Omental fat pad (tissue), 3 donors: ENCODE measurements at regions not wholly inside any gene's neighbourhood (a gene's known extent, or its start where the extent isn't known, plus 50 kb on each side); places are given as distances from the start of the nearest gene placed in this dataset.
"Not testable (repeated sequence)": the region's sequence is repeated elsewhere in the genome, so short reads cannot be mapped to it uniquely, and the experiment has no call there.

Experiments used
- ATAC-seq: fragments of 150-250 bp; one replicate; pipeline ENCODE4 v1.9.1; 2016; ENCODE audit warnings: mild to moderate bottlenecking, moderate library complexity; ENCODE audit not compliant: low FRiP score
- DNase-seq: peaks from one replicate; pipeline ENCODE4 v3.0.0-alpha.2; 2019; ENCODE audit warnings: low spot score
- TF ChIP-seq, protein P1 (sequence below), 3 donors: fragments of 450-650 bp; IDR thresholded peaks; one replicate each; pipeline ENCODE4 v1.5.1; 2016 to 2017; ENCODE audit warnings: antibody characterized with exemption in 3 of 3, mild to moderate bottlenecking in 3 of 3, moderate library complexity in 2 of 3

DNA sequence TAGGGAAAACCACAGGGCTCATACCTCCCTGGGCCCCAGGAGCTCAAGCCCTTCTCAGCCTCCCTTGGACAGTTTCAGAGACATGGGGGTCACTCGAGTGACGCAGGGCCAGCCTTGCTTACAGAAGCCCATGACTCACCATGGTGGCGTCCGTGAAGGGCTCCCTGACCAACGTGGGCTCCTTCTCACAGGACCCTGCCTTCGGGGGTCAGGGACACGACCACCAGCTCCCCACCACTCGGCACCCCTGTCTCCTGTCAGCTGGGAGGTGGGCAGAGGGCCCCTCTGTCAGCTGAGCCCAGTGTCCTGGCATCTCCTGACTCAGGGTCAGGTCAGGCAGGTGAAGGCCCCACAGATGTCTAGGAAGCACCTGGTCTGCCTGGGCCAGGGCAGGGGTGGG is 126.3 kb upstream of the ANO1 start:
- DNase-seq = no peak
- no peak for ATAC-seq
- TF ChIP-seq, protein P1, sequence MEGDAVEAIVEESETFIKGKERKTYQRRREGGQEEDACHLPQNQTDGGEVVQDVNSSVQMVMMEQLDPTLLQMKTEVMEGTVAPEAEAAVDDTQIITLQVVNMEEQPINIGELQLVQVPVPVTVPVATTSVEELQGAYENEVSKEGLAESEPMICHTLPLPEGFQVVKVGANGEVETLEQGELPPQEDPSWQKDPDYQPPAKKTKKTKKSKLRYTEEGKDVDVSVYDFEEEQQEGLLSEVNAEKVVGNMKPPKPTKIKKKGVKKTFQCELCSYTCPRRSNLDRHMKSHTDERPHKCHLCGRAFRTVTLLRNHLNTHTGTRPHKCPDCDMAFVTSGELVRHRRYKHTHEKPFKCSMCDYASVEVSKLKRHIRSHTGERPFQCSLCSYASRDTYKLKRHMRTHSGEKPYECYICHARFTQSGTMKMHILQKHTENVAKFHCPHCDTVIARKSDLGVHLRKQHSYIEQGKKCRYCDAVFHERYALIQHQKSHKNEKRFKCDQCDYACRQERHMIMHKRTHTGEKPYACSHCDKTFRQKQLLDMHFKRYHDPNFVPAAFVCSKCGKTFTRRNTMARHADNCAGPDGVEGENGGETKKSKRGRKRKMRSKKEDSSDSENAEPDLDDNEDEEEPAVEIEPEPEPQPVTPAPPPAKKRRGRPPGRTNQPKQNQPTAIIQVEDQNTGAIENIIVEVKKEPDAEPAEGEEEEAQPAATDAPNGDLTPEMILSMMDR (IDR thresholded peaks at IDR 0.05) = no peak

DNA sequence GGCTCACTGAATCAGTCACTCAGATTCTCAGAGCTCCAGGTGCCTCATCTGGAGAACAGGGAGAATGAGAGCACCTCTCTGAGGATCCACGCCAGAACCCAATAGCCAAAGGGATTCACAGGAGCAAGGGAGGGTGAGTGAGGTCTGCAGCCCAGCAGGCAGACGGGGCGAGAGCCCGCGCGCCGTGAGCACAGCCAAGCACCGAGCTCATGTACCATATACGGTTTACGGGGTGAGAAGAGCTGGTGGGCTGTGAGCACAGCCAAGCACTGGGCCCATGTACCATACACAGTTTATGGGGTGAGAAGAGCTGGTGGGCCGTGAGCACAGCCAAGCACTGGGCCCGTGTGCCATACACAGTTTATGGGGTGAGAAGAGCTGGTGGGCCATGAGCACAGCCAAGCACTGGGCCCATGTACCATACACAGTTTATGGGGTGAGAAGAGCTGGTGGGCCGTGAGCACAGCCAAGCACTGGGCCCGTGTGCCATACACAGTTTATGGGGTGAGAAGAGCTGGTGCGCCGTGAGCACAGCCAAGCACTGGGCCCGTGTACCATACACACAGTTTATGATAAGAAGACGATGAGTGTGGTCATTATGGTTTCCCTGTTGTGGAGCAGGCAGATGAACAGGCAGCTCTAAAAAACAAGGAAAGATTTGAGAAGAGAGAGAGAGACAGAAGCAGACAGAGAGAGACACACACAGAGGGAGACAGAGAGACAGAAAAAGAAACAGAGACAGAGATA is 125.7 kb upstream of the ANO1 start:
- ATAC-seq, DNase-seq: not testable (repeated sequence)

DNA sequence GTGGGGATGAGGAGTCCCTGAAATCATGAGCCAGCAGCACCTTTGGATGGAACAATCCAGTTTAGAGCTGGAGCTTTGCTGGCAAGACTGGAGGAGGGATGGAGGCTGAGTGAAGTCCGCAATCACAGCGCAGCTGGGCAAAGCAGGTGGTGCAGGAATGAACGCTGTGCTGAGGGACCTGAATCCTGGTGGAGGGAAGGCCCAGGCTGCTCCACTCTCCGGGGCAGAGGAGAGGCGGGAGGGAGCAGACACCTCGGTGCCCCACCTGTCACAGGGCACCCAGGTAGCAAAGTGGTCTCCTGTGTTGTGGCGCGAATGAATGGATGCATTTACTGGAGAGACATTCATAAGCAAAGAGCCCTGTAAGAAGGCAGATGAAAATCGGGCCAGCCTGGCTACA is 124.8 kb upstream of the ANO1 start:
- ATAC-seq (no peak), DNase-seq (no peak)
- TF ChIP-seq, protein P1 (IDR thresholded peaks at IDR 0.05) = no peak

DNA sequence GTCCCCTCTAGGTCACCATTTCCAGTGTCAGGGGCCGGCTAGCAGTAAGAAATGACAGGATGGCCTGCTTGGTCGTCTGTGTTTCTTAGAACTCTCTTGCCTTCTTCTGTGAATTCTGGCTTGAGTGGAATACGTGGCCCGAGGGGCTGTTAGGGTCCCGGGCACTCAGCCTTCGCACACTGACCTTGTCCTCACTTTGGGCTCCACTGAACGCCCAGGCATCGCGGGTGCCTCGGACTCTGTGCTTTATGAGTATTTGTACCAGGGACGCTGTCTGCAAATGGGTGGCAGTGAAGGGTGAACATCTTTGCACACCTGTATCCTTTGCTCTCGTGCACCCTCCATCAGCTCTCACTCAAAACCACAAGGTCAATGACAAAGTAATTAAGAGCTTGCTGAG is 123.4 kb upstream of the ANO1 start:
- no peak for ATAC-seq
- TF ChIP-seq, protein P1 (IDR thresholded peaks at IDR 0.05) = no peak
- DNase-seq = no peak

DNA sequence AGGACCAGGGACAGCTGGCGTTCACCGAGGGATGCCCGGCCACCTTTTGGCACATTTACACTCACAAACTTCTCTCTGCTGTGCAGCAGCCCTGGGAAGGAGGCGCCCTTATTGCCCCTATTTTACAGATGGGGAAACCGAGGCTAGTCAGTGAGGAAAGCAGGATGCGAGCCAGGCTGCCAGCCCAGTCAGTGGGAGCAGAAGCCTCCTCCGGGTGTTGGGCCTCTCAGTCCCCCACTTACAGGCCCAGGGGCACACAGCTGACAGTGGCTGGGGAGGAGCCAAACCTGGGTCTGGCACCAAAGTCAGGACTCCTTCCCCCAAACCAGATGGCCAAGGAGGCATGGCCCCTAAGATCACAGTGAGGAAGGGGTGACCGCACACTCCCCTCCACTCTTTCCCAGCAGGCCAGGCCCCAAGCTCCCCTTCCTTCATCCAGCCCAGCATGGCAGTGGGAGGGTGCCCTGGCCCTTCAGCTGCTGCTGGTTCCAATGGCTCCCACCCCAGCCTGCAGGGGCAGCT is 121.4 kb upstream of the ANO1 start:
- no peak for DNase-seq
- TF ChIP-seq, protein P1 (IDR thresholded peaks at IDR 0.05) = no peak
- ATAC-seq = no peak

DNA sequence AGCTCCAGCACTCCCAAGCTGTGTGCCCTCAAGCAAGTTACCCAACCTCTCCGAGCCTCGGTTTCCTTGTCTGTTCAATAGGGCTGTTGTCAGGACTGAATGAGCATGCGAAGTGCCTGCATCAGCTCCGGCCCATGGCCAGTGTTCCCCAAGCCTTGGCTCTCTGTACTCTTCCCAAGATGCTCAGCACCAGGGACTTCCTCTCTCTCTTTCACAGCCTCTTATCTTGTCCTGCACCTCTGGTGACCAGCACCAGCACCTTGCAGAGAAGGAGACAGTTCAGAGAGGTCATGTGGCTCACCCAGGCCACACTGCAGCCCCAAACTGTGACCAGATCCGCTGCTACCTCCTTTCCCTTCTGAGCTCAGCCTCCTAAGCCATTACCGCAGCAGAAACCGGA is 120.3 kb upstream of the ANO1 start:
- TF ChIP-seq, protein P1 (IDR thresholded peaks at IDR 0.05) = no peak
- ATAC-seq (no peak), DNase-seq (no peak)

DNA sequence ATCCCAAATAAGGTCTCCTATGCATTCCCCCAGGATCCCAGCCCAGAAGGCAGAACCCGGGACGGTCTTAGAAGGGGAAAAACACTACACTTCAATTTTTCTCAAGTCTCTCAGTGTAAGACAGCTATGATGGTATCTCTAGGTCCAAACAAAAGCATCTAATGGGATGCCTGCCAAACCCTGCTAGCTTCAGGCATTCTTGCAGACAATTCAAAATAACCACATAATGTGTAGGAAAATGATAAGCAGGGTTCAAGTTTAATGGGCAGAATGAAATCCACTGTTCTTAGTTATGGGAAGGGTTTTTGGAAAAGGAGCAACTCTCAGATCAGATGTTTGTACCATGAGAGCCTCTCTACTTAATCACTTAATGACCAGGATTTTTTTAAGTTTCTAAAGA is 119.8 kb upstream of the ANO1 start:
- TF ChIP-seq, protein P1 (IDR thresholded peaks at IDR 0.05) = no peak
- no peak for ATAC-seq
- DNase-seq = no peak
